GM12864 (cell line): ENCODE measurements at regions not wholly inside any gene's neighbourhood (a gene's known extent, or its start where the extent isn't known, plus 50 kb on each side); places are given as distances from the start of the nearest gene placed in this dataset.
"Not testable (repeated sequence)": the region's sequence is repeated elsewhere in the genome, so short reads cannot be mapped to it uniquely, and the experiment has no call there.

Experiments used
- DNase-seq: peaks from one replicate; pipeline ENCODE4 v3.0.0-alpha.2; 2011; ENCODE audit warnings: low read depth
- H3K4me3 ChIP-seq: 2 replicates; pipeline ENCODE4 v1.5.1; 2011; ENCODE audit warnings: mild to moderate bottlenecking, low read depth, low read length, control low read depth
- TF ChIP-seq, protein P1 (sequence below): IDR thresholded peaks from 2 replicates; pipeline ENCODE4 v1.5.1; 2011; ENCODE audit warnings: low read depth, mild to moderate bottlenecking, moderate library complexity, low read length, control low read depth, inconsistent platforms; ENCODE audit errors: missing control alignments

DNA sequence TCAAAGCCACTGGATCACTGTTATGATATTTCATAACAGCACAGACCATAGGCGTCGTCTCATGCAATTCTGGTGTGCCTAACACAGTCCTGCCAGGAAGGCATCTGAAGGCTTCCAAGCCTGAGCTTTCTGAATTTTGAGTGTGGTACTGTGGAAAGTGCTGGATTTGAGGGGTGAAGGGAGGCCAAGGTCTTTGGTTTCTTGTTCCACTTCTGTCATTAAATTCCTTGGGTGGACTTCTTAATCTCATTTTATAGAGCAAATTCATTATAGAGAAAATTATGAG lies 441.3 kb upstream of the PIK3R1 start:
- TF ChIP-seq, protein P1, sequence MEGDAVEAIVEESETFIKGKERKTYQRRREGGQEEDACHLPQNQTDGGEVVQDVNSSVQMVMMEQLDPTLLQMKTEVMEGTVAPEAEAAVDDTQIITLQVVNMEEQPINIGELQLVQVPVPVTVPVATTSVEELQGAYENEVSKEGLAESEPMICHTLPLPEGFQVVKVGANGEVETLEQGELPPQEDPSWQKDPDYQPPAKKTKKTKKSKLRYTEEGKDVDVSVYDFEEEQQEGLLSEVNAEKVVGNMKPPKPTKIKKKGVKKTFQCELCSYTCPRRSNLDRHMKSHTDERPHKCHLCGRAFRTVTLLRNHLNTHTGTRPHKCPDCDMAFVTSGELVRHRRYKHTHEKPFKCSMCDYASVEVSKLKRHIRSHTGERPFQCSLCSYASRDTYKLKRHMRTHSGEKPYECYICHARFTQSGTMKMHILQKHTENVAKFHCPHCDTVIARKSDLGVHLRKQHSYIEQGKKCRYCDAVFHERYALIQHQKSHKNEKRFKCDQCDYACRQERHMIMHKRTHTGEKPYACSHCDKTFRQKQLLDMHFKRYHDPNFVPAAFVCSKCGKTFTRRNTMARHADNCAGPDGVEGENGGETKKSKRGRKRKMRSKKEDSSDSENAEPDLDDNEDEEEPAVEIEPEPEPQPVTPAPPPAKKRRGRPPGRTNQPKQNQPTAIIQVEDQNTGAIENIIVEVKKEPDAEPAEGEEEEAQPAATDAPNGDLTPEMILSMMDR = no peak
- DNase-seq = no peak

DNA sequence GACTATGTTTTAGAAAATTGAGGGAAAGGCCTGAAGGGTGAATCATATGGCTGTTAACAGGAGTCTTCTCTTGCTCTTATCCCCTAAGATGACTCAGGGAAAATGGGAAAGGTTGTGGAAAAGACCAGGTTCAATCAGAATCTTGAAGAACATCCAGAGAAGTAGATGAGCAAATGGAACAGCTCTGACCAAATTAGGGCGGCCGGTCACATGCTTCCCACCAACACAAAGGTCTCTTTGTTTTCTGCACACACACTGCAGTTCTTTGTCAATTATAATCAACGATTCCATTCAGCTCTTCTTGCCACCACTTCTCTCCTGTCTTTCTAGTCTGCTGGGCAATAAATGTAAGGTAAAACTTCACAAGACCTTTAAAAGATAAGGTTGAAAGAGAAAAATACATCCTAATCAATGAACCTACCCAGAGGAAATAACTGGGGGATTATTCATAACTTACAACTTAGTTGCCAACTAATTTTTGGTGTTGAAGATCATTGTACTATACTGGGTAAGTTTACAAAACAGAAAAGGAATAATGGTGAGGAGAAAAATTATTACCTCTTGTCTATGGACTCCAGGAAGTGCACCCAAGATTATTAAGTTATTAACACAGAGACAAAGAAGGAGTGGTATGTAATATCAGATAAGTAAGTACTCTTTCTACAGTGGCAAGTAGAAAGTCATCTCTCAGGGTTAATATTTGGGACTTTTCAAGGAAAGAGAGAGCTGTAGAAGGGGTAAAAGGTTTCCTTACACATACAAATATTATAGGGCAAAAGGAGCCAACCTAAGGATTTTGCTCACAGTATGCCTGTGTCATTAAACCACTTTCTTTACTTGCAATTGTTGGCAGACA lies 441.9 kb upstream of the PIK3R1 start:
- no peak for DNase-seq

More for the DNA sequence above, 441.3 kb upstream of the PIK3R1 start:
- H3K4me3 ChIP-seq = no peak overlapping the region

DNA sequence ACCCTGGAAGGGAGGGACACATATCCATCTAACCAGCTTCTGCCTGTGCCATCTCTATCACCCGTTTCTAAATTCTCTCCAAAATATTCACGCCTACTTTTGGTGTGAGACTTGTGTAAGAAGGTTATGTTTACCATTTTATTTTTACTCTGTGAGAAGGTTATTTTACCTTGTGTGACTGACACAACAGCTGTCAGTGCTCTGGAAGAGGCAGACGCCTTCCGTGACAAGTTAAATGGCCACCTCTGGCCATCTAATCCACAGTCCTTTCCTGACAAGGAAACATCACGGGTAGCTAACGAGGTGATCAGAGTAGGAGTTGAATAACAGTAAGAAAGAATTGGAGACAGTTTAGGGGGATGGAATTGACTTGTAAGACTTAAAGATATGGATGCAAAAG lies 443.8 kb upstream of the PIK3R1 start:
- no peak for DNase-seq
- TF ChIP-seq, protein P1 = no peak
- H3K4me3 ChIP-seq = no peak overlapping the region

More for the DNA sequence above, 441.9 kb upstream of the PIK3R1 start:
- TF ChIP-seq, protein P1 = no peak
- H3K4me3 ChIP-seq = no peak overlapping the region

DNA sequence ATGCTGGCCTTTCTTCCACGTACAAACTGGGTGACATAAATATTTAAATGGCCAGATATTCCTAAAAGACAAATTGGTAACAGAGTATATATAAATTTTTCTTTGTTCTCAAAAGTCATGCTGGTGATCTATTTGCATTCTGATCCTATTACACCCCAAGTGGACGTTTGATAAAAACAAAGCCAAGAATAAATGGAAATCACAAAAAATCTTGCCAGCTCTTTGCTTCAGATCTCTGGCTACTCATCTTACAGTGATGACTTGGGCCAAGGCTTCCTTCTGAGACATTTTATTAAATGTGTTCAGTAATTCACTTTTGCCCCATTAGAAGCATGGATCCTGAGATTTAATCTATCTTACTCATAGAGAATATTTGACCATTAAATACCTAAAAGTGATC lies 444.3 kb upstream of the PIK3R1 start:
- no peak for DNase-seq
- TF ChIP-seq, protein P1 = no peak
- H3K4me3 ChIP-seq = no peak overlapping the region

DNA sequence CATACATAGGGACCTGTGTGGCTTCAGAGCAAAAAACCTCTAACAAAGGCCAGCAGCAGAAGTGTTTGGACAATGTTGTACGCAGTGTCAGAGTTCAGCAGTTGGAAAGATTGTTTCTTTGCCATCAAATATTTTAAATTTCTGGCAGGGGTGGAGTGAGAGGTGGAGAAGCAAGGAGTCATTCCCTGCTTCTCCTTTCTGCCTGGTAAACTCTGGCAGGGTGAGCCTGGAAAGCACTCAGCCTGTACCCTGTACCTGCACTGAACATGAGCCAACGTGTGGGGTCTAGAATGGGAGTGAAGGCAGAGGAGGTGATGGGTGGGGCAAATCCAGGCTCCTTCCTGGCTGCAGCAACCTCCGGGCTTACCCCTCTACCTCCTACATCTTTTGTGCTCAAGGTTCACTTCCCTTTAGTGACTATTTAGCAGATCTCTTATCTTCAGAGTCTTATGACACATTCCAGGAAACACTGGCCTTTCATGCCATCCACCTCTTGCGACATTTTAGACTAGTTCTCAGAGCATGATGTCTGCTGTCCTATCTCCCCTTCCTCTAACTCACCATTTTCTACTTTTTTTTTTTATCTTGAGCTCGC lies 445.0 kb upstream of the PIK3R1 start:
- H3K4me3 ChIP-seq = no peak overlapping the region
- TF ChIP-seq, protein P1 = no peak
- DNase-seq = no peak

DNA sequence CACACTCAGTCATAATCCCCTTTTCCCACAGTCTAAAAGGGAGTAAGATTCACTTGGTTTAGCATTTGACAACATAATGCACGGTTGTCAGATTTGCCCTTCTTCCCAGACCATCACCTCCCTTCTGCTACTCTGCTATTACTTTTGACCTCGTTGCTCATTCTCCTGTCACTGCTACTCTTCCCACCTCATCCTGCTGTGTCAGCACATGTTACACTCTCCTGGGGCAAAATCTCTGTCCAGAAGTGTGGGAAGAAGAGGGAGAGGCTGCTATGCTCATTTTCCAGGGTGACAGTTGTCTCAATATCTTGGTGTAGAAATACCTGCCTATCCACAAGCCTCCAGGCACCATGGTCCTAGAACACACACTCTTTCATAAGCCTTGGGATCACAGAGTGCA lies 449.9 kb upstream of the PIK3R1 start:
- TF ChIP-seq, protein P1 = no peak

DNA sequence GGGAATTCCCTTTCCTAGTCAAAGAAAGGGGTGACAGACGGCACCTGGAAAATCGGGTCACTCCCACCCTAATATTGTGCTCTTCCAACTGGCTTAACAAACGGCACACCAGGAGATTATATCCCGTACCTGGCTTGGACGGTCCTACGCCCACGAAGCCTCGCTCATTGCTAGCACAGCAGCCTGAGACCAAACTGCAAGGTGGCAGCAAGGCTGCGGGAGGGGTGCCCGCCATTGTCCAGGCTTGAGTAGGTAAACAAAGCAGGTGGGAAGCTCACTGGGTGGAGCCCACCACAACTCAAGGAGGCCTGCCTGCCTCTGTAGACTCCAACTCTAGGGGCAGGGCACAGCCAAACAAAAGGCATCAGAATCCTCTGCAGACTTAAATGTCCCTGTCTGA lies 457.8 kb upstream of the PIK3R1 start:
- DNase-seq = not testable (repeated sequence)

More for the DNA sequence above, 449.9 kb upstream of the PIK3R1 start:
- no peak for DNase-seq
- H3K4me3 ChIP-seq = no peak overlapping the region

More for the DNA sequence above, 457.8 kb upstream of the PIK3R1 start:
- not testable (repeated sequence) for H3K4me3 ChIP-seq
